ENCODE measurements at regions not wholly inside any gene's neighbourhood (a gene's known extent, or its start where the extent isn't known, plus 50 kb on each side); places are given as distances from the start of the nearest gene placed in this dataset.
"Not testable (repeated sequence)": the region's sequence is repeated elsewhere in the genome, so short reads cannot be mapped to it uniquely, and the experiment has no call there.

DNA sequence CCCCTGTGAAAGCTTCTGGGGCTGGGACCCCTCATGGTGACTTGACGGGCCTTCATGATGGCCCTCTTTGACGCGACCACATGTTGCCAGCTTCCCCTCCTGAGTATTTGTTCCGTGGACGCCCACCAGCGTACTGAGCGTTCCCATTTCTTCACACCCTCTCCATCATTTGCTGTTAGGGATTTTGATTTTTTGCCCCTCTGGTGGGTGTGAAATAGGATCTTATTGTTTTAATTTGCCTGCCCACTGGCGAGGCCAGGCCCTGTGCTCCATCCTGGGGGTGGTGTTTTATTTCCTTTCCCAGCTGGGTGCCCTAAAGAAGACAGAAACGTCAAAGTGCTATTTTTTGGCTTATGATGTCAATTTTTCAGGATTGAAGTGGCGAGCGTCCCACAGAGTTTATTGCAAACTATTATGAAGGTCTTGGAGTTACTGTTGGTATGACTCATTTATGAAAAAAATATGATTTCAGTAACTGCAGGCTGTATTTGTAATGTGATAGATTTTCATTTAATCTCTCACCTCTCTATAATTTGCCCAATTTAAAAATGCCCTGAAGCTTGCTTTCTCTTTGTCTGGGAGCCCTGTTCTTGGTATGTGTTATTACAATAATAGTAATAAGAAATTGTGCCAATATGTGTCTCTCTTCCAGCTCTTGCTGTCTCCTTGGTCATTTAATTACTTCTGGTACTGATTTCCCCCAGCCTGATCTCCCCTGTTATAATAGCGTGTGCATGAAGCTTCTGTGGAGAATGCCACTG lies 99.6 kb downstream of the SLC25A47 start:
- DNase-seq, result no peak

DNA sequence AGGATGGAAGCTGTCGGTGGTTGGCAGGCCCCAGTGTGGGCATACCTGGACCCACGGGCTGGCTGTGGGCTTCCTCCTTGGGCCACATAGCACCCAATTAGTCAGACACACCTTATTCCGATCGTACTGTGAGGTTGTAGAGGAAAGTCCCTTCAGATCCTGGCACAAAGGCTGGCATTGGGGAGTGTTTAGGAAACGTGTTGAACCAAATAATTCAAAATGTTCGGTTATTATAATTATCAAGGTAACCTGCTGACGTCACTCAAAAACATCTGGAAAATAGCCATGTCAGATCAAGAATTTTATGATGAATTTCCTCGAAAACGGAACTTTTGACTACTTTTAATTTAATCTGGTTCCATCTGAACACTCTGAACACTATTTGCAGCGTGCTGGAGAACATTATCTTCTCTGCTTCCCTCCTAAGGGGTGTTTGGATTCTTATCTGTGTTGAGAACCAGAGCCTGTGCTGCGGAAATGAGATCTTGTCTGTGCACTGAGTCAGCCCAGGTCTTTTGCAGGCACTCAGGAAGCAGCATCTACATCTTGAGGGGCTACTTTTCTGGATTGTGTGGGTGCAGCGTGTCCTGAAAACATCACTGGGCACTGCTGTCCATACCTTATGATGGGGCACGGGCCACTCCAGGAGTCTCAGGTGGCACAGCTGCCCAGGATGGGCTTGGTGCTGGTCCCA lies 100.3 kb downstream of the SLC25A47 start:
- DNase-seq, result no peak

DNA sequence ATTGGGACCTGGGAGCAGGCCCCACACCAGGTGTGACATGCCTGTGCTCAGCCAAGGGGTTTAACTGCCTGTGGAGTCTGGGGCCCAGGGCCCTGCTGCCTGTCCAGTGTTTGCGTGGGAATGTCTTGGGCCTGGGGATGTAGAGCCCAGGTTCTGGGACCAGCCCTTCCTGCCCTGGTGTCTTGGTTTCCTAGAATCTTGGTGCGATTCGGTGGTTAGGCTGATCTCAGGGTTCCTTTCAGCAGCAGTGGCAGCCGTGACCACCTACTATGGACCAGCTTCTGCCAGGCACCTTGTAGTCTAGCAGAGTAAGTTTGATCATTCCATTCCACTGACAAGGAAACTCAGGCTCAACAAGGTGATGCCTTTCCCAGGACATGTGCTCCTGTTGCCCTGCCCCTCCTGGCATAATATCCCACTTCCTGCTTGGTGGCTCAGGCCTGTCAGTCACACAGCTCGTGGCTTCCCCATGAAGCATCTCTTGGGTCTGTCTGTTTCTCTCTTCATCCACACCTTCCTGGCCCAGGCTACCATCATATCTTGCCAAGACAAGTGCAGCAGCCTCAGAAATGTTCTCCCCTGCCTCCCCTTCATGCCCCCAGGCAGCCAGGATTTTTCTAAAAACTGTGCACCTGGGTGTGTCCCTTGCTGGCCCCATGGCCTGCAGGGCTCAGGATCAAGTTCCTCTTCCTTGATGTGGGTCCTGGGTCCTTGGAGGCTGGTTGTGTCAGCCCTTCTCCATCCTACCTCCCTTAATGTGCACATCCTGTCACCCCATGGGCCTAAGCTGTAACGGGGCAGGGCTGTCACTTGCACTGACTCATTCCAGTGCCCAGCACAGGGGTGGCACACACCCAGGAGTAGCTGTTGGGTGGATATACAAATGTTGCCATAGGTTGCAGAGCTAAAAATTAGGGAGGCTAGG lies 101.6 kb downstream of the SLC25A47 start:
- no peak for DNase-seq

DNA sequence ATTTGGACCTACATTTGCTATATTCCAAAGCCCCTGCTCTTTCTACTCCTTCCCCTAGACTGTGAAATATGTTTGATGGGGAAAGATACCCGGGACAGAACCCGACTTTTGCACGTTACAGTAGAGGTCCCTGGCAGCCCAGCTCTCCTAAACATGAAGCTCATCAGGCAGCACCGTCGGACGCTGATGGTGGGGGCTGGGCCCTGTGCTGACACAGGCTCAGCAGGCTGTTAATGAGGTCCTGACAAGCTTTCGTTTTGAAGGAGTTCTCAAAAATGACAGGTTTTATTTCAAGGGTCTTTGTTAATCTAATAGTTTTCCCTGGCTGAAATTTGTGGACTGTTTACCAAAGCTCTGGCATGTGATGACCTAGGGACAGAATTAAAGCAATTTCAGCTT lies 102.3 kb downstream of the SLC25A47 start:
- no peak for DNase-seq

DNA sequence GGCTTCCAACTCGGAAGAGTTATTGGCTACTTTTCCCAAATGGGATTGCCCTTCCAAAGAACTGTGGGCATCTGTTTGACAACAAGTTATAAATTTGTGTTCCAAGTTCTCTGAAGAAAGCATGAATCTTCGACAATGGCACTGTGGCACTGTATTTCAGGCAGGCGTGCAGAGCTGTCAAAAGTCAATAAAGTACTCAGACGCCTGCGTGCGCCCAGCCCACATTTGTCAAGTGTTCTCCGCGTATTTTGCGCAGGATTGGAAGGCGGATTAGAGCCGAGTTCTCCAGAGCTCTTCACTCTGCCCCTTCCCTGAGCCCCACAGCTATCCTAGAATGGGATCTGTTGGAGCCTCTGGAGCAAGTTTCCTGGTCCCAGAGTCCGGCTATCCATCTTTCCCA lies 103.2 kb downstream of the SLC25A47 start:
- no peak for DNase-seq

DNA sequence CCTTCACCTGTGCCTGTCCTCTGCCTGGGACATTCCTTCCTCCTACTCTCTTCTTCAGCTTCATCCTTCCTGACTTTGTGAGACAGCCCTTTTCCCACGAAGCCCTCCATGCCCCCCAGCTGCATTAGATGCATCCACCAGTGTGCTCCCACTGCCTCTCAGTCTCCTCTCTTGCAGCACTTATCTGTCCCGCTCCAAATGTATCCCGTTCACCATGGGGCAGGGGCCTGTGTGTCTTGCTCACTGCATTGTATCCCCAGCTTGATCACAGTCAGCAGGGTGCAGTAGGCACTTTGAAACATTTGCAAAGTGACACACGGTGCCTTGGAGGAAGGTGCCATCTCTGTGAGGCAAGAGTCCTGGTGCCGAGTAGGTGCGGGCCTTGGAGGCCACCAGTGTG lies 104.0 kb downstream of the SLC25A47 start:
- no peak for DNase-seq

DNA sequence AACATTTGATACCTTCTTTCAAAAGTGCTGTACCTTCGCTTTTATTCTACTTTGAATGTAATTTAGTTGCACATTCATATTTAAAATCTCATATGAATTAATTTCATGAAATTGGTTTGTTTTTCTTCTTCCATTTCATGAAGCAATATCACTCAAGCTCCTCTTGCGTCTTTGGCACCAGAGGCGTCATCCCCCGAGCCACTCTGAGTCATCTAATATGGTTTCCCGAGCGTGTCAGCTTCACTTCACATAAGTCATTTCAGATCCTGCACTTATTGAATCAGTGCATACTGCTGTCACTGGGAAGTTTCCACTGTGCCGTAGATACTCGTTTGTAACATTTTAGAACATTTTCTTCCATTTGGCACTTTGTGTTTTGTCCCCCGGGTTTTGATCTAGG lies 105.6 kb downstream of the SLC25A47 start:
- no peak for DNase-seq

DNA sequence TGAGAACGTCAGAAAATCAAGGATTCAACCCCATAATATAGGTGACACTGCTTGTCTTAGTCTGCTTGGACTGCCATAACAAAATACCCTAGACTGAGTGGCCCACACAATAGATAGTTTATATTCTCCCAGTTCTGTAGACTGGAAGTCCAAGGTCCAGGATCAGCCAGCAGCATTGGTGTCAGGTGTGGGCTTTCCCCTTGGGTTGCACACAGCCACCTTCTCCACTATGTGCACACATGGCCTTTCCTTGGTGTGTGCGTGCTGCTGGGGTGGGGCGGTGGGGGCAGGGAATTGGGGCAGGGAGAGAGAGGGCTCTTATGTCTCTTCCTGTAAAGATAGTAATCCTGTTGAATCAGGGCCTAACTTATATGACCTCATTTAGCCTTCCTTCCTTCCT lies 106.4 kb downstream of the SLC25A47 start:
- no peak for DNase-seq

DNA sequence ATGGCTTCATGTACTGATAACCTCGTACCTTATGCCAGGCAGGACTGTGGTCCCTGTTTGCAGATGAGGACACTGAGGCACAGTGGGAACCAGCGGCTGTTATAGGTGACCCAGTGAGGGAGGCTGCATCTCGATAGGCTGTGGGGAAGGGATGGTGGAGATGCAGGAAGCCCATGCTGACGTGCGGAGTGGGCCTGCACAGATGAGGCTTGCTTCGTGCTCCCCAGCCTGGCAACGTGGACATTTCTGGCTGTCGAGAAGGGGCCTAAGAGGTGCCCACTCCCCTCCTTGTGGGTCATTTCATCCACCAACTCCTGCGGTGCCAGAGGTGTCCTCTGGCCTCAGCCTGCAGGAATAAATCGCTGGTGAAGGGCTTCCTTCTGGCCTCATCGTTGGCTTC lies 107.4 kb downstream of the SLC25A47 start:
- no peak for DNase-seq

DNA sequence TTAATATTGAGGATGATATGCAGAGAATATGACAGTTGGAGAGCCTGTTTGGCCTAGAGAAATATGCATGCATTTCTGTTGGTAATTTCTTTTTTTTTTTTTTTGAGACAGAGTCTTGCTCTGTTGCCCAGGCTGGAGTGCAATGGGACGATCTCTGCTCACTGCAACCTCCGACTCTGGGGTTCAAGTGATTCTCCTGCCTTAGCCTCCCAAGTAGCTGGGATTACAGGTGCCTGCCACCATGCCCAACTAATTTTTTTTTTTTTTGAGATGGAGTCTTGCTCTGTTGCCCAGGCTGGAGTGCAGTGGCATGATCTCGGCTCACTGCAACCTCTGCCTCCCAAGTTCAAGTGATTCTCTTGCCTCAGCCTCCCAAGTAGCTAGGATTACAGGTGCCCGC lies 108.3 kb downstream of the SLC25A47 start:
- DNase-seq, result not testable (repeated sequence)

DNA sequence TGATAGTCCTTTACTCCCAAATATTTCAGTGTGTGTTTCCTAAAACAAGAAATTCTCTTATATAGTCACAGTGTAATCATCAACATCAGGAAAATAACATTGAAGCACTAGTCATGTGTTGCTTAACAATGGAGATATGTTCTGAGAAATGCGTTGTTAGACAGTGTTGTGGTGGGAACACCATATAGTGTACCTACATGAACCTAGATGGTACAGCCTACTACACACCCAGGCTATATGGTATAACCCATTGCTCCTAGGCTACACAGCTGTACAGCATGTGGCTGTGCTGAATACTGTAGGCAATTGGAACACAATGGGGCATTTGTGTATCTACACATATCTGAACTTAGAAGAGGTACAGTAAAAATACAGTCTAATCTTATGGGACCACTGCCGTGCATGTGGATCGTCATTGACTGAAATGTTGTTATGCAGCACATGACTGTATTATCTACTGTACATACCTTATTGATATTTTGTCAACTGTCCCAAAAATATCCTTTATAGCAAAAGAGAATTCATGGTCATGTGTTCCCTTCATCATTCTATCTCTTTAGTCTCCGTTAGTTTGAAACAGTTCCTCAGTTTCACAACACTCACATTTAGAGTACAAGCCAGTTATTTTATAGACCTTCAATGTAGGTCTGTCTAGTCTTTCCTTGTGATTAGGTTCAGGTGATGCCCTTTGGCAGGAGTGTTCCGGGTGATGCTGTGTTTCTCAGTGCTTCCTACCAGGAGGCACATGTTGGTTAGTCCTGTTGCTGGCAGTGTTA lies 109.7 kb downstream of the SLC25A47 start:
- DNase-seq, result no peak

DNA sequence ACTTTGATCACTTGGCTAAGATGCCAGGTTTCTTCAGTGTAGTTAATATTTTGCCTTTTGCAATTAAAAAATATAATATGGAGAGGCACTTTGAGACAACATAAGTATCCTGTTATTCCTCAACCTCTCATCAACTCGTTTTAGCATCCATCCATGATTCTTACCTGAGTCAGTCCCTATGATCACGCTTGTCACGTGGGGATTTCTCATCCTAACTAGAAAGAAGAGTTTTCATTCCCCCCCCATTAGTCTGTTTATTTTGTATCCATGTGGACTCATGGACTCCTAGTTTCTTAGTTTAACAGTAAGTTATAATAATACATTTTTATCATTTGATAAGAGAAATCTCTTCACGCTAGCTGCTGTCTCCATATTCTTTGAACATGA lies 110.3 kb downstream of the SLC25A47 start:
- no peak for DNase-seq

DNA sequence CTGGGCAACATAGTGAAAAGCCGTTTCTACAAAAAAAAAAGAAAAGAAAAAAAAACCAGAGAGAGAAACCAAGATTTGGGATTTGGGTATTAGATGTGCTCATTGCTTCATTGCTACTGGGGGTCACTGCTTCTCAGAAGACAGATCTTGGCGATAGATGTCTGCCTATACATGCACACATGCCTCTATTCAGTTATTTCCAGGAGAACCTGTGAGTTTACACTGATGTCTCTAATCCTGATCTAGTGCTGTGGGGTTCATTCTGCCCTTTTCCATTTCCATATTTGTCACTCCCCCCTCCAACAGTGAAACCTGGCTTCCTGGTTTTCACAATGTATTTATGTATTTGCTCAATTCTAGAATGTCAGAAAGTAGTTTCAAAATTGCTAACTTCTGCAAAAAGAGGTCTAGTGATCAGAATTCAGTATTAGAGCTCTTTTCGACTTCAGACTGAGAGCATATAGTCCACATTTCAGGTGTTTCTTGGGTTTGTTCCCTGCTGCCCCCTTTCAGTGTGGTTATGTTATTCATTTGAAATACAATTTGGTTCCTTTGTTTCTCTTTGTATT lies 111.0 kb downstream of the SLC25A47 start:
- no peak for DNase-seq

DNA sequence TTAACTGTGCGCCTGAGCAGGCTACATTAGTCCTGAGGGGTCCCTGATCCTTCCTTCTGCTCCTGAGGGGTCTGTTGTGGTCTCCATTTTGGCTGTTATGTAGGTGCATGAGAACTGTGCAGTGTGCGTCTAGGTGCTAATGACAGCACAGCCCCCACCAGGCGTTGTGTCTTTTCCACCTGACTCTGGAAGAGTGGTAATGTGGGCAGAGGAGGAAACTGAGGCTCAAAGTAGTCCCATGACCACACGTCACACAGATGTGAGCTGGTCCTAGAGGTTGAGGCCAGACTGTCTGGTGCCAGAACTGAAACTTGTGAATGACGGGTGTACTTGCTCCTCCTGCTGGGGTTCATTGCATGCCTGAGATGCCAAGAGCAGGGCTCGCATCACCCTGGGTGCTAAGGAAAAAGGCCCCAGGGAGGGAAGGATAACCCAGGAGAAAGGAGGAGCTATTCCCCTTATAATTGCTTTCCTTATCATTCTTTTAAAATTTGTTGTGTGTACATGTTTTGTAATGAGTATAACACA lies 111.8 kb downstream of the SLC25A47 start:
- DNase-seq, result no peak

DNA sequence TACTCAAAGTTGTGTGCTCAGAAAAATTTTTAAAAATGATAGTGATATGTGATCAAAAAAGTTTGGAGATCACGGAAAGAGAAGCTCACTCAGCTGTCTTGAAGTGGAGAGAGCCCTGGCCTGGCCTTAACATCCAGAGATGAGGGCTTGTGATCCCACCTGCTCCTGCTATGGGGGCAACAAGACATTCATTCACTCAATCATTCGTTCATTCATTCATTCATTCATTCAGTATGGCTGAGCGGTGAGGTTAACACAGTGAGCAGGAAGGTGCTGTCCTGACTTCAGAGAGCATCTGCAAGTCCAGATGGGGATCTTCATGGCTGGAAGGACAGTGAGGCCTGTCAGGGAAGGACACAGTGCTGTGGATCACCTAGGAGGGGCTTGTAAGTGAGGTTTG lies 112.3 kb downstream of the SLC25A47 start:
- DNase-seq, result no peak

DNA sequence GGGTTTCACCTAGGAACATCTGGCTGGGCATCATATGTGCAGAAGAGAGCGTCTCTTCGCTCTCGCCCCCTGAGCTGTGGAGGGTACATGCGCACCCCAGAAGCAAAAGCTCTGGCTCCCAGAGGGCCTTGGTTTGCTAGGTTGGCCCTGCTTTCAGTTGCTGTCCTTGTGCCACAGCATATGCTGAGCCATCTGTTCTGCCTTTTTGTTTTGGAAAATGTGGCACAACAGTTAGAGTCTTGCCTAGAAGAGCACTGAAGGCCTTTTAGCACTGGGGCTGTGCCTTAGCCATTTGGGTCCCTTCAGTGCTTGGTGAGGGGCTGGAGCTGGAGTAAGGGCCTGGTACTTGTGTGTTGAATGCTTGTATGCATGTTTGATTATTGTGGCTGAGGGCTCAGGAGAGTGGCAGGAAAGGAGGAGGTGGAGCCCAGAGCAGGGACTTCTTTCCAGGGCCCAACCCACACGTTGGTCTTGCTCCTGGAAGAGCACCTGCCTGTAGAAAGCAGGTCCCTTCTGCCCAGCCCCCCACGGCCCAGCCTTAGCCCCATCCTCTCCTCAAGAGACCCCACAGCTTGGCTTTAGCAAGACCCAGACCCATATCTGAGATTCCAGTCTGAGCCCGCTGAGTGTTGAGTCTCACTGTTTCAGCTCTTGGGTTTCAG lies 113.7 kb downstream of the SLC25A47 start:
- DNase-seq, result no peak

DNA sequence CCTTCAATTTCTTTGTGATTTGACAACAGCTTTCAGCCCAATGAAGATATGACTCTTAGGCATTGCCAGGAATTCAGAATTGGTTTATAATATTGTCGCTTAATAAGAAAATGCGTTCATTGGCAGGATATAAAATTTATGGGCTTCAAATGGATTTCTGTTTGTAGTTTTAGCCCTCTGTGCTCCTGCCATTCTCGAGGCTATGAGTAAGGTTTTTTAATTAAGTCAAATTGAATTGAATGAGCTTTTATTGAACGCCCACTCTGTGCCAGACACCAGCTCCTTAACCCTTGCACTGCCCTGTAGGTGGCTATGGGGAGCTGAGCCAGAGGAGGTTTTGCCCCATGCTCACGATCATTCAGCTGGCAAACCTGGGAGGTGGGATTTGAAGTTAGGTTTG lies 115.1 kb downstream of the SLC25A47 start:
- DNase-seq, result no peak

DNA sequence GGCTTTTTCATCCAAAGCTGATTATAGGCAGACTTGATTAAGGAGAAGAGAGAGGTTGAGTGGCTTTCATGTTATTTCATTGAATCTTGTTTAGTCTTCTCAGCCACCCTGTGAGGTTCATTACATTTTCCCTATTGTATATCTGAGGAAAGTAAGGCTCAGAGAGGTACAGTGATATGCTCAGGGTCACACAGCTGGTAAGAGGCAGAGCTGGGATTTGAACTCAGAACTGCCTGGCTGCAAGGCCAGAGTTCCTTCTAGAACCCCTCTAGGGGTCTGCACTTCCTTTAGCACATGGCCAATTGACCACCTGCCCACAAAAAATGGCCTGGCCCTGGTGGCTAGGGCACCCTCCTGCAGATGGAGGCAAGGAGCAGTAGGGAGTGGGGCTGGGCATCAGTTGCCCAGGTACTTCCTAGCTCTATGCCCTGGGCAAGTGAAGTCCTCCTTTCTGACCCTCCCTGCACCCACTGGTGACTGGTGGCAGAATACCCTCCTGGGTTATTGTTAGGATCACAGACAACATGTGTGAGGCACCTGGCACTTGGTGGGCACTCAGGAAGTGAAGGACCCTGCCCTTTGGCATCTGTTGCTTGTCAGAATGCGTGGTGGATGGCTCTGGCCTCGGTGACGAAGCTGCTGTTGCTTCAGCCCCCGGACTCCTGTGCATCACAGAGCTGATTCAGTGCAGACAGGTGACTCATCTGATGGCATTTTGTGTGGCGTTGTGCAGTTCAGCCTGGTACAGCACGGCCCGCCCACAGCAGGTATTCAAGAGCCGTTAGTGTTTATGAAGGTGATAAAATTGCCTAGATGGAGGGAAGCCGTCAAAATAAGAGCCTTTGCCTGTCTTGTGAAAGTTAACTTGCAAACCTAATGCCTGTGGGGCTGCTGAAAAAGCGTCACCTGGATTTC lies 115.8 kb downstream of the SLC25A47 start:
- DNase-seq, result no peak

DNA sequence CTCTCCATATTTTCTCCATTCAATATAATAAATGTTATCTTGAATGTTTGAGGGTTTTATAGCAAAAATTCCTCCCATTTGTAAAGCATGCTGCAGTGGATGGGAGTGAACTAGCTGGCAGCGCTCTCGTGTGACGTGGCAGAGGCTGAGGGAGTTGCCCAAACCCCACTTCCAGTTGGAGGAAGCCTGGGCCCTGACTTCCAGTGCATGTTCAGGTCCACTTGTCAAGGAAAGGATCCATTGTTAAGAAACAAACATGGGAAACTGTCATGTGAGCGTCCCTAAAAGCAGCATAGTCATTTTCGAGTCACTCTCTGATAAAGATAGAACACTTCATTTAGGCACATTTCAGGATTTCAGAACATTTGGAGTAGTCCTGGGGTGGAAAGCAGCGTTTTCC lies 116.6 kb downstream of the SLC25A47 start:
- no peak for DNase-seq

DNA sequence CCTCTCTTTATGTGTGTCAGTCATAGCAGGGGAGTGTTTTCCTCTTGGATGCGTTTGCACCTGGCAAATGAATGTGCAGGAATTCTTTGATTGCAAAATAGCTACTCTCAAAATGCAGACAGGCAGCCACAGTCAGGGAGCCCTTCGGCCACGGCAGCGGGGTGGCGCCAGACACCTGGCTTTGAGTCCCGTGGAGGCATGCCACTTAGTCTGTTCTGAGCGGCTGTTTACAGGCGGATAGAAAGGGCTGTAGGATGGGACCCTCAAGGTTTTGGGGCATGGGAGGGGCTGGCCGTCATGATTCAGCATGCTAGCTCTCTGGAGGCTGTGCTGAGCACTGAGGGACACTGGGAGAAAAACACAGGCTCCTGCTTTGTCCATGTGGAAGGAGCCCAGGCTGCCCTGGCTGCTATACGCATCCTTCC lies 117.1 kb downstream of the SLC25A47 start:
- DNase-seq, result peak; percentile 39

Data from NCI-H1092 (cell line).